H1 (cell line): ENCODE measurements at regions not wholly inside any gene's neighbourhood (a gene's known extent, or its start where the extent isn't known, plus 50 kb on each side); places are given as distances from the start of the nearest gene placed in this dataset.

Experiments used
- BCL11A ChIP-seq, 2 experiments: IDR thresholded peaks; one replicate each; pipeline ENCODE4 v1.6.1; 2011; ENCODE audit warnings: low read depth in 2 of 2, low read length in 2 of 2, mild to moderate bottlenecking in 2 of 2
- CBX8 ChIP-seq: fragments of 300-800, 300-1000 bp; sonication (generic); IDR thresholded peaks from 2 replicates; pipeline ENCODE4 v1.7.1; 2016; ENCODE audit warnings: low read depth, low read length, borderline replicate concordance
- CHD1 ChIP-seq: IDR thresholded peaks from 2 replicates; pipeline ENCODE4 v1.6.1; 2012; ENCODE audit warnings: low read depth, low read length, improper control_type of control experiment
- GTF2F1 ChIP-seq: IDR thresholded peaks from 2 replicates; pipeline ENCODE4 v1.6.1; 2012; ENCODE audit warnings: low read depth, low read length, improper control_type of control experiment, borderline replicate concordance
- PHF8 ChIP-seq: fragments of 200-600 bp; sonication (generic); conservative IDR thresholded peaks from 2 replicates; pipeline ENCODE4 v1.7.1; 2012; ENCODE audit warnings: low read depth, mild to moderate bottlenecking, inconsistent platforms, low read length, moderate library complexity
- SIRT6 ChIP-seq: IDR thresholded peaks from one replicate; pipeline ENCODE4 v1.7.1; 2012; ENCODE audit warnings: low read length, inconsistent platforms

DNA sequence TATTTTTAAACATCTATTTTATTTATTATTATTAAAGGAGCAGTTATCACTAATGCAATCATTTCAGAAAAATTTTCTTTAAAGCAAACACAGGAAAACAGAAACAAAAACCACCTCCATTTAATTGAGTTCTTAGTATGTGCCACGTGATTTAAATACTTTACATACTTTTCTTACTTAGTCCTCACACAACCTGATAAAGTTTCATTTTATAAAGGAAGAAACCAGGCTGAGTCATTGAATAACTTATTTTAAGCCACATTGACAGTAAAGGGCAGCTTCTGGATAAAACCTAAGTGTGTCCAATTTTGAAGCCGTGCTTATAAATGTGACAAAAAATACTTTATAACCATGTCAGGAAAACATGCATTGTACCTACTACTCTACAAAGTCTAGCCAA is 57.1 kb upstream of the PCED1B start (continued):
- TF ChIP-seq CBX8 (no peak), GTF2F1 (no peak), SIRT6 (no peak), PHF8 (no peak), CHD1 (no peak), BCL11A (IDR thresholded peaks at IDR 0.05; ENCODE audit: low read depth in 2 of 2, low read length in 2 of 2) (no peak)
